HL-60 (cell line): ENCODE measurements at regions not wholly inside any gene's neighbourhood (a gene's known extent, or its start where the extent isn't known, plus 50 kb on each side); places are given as distances from the start of the nearest gene placed in this dataset.

Experiments used
- DNase-seq, 2 experiments: peaks; one replicate each; pipeline ENCODE4 v3.0.0-alpha.2; 2010 to 2020; ENCODE audit warnings: low read depth in 1 of 2, low spot score in 1 of 2
- H3K27ac ChIP-seq: fragments of 250-450 bp; sonication (Bioruptor Pico); replicated peaks from 2 replicates; pipeline ENCODE4 v1.5.1; 2020; ENCODE audit warnings: mild to moderate bottlenecking, moderate library complexity
- H3K27me3 ChIP-seq: fragments of 250-450 bp; sonication (Bioruptor Pico); 2 replicates; pipeline ENCODE4 v1.5.1; 2021; ENCODE audit warnings: mild to moderate bottlenecking, moderate library complexity; ENCODE audit not compliant: insufficient read depth, poor library complexity, severe bottlenecking
- H3K4me3 ChIP-seq: replicated peaks from 2 replicates; pipeline ENCODE4 v1.5.1; 2011; ENCODE audit warnings: mild to moderate bottlenecking, control low read depth, low read length; ENCODE audit not compliant: insufficient read depth
- GABPA ChIP-seq: IDR thresholded peaks from 2 replicates; pipeline ENCODE4 v1.6.1; 2012; ENCODE audit warnings: low read depth
- POLR2AphosphoS5 ChIP-seq: IDR thresholded peaks from 2 replicates; pipeline ENCODE4 v1.6.1; 2012; ENCODE audit warnings: low read depth
- REST ChIP-seq: IDR thresholded peaks from 2 replicates; pipeline ENCODE4 v1.6.1; 2012; ENCODE audit warnings: low read depth; ENCODE audit not compliant: insufficient replicate concordance
- SPI1 ChIP-seq: IDR thresholded peaks from 2 replicates; pipeline ENCODE4 v1.6.1; 2012; ENCODE audit warnings: low read depth, mild to moderate bottlenecking, borderline replicate concordance
- TF ChIP-seq, protein P1 (sequence below): IDR thresholded peaks from one replicate; pipeline ENCODE4 v1.5.1; 2011; ENCODE audit warnings: low read length, control low read depth, inconsistent platforms; ENCODE audit not compliant: insufficient read depth

DNA sequence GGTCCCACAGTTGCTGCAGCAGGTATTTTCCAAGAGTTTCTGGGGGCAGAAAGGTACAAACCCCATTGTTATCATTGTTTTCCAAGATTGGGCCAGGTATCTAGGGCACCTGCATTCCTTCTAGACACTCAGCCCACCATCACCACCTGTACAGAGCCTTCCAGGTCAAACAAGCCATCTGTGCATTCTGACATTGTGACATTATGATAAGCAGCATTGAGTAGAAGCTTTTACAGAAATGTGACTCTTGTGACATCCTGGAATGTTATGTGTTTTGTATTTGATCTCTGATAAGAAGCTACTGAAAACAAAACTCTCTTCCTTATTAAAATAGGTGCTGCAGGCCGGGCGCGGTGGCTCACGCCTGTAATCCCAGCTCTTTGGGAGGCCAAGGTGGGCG lies 128.1 kb upstream of the CCN2 start:
- H3K4me3 ChIP-seq = no peak overlapping the region
- TF ChIP-seq, protein P1, sequence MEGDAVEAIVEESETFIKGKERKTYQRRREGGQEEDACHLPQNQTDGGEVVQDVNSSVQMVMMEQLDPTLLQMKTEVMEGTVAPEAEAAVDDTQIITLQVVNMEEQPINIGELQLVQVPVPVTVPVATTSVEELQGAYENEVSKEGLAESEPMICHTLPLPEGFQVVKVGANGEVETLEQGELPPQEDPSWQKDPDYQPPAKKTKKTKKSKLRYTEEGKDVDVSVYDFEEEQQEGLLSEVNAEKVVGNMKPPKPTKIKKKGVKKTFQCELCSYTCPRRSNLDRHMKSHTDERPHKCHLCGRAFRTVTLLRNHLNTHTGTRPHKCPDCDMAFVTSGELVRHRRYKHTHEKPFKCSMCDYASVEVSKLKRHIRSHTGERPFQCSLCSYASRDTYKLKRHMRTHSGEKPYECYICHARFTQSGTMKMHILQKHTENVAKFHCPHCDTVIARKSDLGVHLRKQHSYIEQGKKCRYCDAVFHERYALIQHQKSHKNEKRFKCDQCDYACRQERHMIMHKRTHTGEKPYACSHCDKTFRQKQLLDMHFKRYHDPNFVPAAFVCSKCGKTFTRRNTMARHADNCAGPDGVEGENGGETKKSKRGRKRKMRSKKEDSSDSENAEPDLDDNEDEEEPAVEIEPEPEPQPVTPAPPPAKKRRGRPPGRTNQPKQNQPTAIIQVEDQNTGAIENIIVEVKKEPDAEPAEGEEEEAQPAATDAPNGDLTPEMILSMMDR = no peak
- TF ChIP-seq REST (no peak), GABPA (no peak), POLR2AphosphoS5 (no peak), SPI1 (no peak)
- no peaks in the 10 kb centered on the region for H3K27me3 ChIP-seq
- DNase-seq = no peak
- no peak overlapping the region for H3K27ac ChIP-seq

DNA sequence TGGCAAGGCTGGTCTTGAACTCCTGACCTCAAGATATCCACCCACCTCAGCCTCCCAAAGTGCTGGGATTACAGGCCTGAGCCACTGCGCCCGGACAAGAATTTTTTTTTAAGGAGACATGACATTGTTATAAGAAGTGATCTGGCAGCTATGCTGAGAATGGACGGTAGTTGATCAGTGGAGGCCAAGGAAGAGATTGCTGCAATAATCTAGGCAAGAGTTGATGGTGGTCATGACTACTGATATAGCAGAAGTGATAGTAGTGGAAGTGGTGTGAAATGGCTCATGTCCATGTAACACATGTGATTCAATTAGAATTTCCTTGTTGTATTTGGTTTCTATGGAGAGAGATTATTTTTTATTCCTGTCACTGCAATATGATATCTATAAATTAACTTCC lies 125.3 kb upstream of the CCN2 start:
- DNase-seq = no peak
- no peaks in the 10 kb centered on the region for H3K27me3 ChIP-seq
- no peak overlapping the region for H3K27ac ChIP-seq
- TF ChIP-seq SPI1 (no peak), REST (no peak), POLR2AphosphoS5 (no peak), GABPA (no peak)
- TF ChIP-seq, protein P1 = no peak
- no peak overlapping the region for H3K4me3 ChIP-seq

DNA sequence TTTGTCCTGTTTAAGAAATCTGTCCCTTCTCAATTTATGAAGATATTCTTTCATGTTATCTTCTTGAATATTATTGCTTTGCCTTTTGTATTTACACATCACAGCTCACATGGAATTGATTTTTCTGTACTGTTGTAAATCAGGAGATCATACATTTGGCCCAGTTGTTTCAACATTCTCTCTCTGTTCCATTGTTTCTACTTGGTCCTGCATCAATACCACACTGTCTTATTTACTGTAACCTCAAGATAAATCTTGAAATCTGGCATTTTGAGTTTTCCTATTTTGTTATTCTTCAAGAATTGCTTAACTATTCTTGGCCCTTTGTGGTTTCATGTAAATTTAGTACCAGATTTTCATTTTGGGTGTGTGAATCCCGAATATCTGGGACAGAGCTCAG lies 121.7 kb upstream of the CCN2 start:
- DNase-seq = no peak
- Histone ChIP-seq H3K4me3 (no peak overlapping the region), H3K27me3 (no peaks in the 10 kb centered on the region), H3K27ac (no peak overlapping the region)
- TF ChIP-seq REST (no peak), SPI1 (no peak), GABPA (no peak), POLR2AphosphoS5 (no peak)
- TF ChIP-seq, protein P1 = no peak
